ENCODE measurements at regions not wholly inside any gene's neighbourhood (a gene's known extent, or its start where the extent isn't known, plus 50 kb on each side); places are given as distances from the start of the nearest gene placed in this dataset.

DNA sequence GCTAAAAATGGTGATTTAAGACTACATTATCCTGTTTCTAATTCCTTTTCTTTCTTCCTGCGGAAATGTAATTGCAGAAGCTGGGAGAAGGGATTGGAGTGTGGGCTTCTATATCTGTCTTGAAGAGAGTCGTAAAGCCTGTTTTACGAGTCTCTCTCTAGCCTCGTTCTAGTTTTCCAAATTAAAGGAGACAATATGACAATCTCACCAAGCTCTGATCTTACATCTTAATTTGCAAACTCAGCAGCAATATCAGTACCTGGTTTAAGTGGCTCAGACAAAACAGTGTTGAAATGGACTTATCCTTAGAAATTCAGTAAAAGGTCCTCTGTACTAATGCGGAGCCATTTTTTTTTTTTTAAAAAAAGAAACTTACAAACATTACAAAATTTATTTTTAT, 349.5 kb upstream of the HAND2 start:
- no peaks in the 10 kb centered on the region for H3K9me3 ChIP-seq (ENCODE audit: control insufficient read depth in 1 of 2, low read length in 2 of 2)
- no peak overlapping the region for H3K9ac ChIP-seq (ENCODE audit: low read depth in 1 of 2, low read length in 2 of 2)
- H3K4me1 ChIP-seq (ENCODE audit: control insufficient read depth in 1 of 2, insufficient read depth in 2 of 2, low read length in 2 of 2): no peaks in the 10 kb centered on the region
- H3K27me3 ChIP-seq (ENCODE audit: control insufficient read depth in 1 of 2, insufficient read depth in 2 of 2, low read length in 2 of 2): no peaks in the 10 kb centered on the region
- no peak overlapping the region for H3K27ac ChIP-seq (ENCODE audit: low read depth, low read length)
- H3K4me3 ChIP-seq (ENCODE audit: low read depth in 1 of 2, low read length in 2 of 2): no peak overlapping the region
- no peaks in the 10 kb centered on the region for H3K36me3 ChIP-seq (ENCODE audit: control insufficient read depth in 1 of 2, insufficient read depth in 2 of 2, low read length in 2 of 2)

DNA sequence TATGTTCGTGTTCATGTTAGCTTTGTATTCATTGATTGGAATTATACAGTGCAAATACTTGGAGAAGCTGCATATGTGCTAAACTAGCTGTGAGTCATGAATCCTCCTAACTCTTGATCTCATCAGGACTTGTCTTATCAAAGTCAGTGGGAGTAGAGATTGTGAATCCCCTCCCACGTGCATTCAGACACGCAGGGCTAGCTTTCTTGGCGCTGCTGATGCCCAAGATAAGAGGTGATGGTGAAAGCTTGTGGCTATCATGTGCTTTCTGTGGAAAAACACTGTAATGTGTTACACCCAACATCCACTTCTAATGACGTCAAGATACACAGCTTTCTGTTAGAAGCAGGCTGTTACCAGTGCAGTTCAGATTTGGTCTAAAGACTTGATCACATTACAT, 348.7 kb upstream of the HAND2 start:
- no peaks in the 10 kb centered on the region for H3K4me1 ChIP-seq (ENCODE audit: control insufficient read depth in 1 of 2, insufficient read depth in 2 of 2, low read length in 2 of 2)
- H3K9me3 ChIP-seq (ENCODE audit: control insufficient read depth in 1 of 2, low read length in 2 of 2): no peaks in the 10 kb centered on the region
- no peaks in the 10 kb centered on the region for H3K36me3 ChIP-seq (ENCODE audit: control insufficient read depth in 1 of 2, insufficient read depth in 2 of 2, low read length in 2 of 2)
- no peaks in the 10 kb centered on the region for H3K27me3 ChIP-seq (ENCODE audit: control insufficient read depth in 1 of 2, insufficient read depth in 2 of 2, low read length in 2 of 2)
- no peak overlapping the region for H3K4me3 ChIP-seq (ENCODE audit: low read depth in 1 of 2, low read length in 2 of 2)
- H3K9ac ChIP-seq (ENCODE audit: low read depth in 1 of 2, low read length in 2 of 2): no peak overlapping the region
- H3K27ac ChIP-seq (ENCODE audit: low read depth, low read length): no peak overlapping the region

DNA sequence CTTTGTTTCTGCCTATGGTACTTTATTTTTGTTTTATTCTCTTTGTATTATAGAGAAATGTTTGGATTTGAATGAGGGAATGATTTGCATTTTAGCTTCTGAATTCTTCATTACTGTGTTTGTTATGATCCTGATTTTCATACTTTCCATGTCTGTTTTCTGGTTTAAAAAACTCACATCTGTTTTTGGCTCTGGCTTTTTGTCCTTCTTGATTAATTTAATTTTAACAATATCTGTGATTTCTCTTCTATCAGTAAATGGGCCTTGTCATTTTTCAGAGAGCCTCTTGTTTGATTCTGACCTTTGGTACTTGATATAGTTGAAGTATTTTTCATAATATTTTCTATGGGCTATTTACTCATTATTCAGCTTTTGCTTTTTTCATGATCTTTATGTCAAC, 341.6 kb upstream of the HAND2 start:
- H3K4me3 ChIP-seq (ENCODE audit: low read depth in 1 of 2, low read length in 2 of 2): no peak overlapping the region

DNA sequence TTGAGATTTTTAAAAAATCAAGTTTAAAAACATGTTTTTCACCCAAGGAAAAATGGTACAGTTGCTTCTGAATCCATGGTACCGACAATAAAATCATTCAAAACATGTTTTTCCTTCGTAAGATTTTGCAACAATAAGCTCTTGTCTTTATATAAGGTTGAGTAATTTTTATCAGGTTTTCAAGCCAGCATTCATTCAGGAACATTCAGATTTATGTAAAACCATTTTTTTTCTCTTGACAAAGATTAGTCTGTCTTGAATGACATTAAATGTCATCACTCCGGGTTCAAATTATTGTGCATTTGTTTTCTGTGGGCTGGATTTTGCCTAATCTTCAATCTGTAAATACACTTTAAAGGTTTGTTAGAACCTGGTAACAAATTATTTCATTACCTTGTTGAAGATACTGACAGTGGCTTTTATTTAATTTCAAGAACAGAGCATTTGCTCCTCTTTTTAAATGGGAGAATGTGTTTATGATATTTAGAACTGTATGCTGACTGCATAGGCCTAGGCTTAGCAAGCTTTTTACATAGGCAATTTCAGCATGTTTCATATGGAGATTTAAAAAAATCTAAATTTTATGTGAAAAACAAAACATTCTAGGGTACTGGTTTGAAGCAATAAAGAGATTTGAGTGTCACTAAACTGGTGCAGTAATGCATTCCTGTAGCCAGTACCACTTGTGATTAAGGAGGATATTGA, 336.4 kb upstream of the HAND2 start:
- Histone ChIP-seq H3K36me3 (ENCODE audit: control insufficient read depth in 1 of 2, insufficient read depth in 2 of 2, low read length in 2 of 2) (no peaks in the 10 kb centered on the region), H3K9me3 (ENCODE audit: control insufficient read depth in 1 of 2, low read length in 2 of 2) (peaks cover 0 to 2% of the 10 kb centered on the region in 2 donors), H3K4me1 (ENCODE audit: control insufficient read depth in 1 of 2, insufficient read depth in 2 of 2, low read length in 2 of 2) (no peaks in the 10 kb centered on the region), H3K9ac (ENCODE audit: low read depth in 1 of 2, low read length in 2 of 2) (no peak overlapping the region), H3K27ac (ENCODE audit: low read depth, low read length) (no peak overlapping the region), H3K27me3 (ENCODE audit: control insufficient read depth in 1 of 2, insufficient read depth in 2 of 2, low read length in 2 of 2) (no peaks in the 10 kb centered on the region), H3K4me3 (ENCODE audit: low read depth in 1 of 2, low read length in 2 of 2) (no peak overlapping the region)

More for the DNA sequence above, 341.6 kb upstream of the HAND2 start:
- no peak overlapping the region for H3K9ac ChIP-seq (ENCODE audit: low read depth in 1 of 2, low read length in 2 of 2)
- no peaks in the 10 kb centered on the region for H3K4me1 ChIP-seq (ENCODE audit: control insufficient read depth in 1 of 2, insufficient read depth in 2 of 2, low read length in 2 of 2)
- no peaks in the 10 kb centered on the region for H3K36me3 ChIP-seq (ENCODE audit: control insufficient read depth in 1 of 2, insufficient read depth in 2 of 2, low read length in 2 of 2)
- no peaks in the 10 kb centered on the region for H3K9me3 ChIP-seq (ENCODE audit: control insufficient read depth in 1 of 2, low read length in 2 of 2)
- H3K27ac ChIP-seq (ENCODE audit: low read depth, low read length): no peak overlapping the region
- no peaks in the 10 kb centered on the region for H3K27me3 ChIP-seq (ENCODE audit: control insufficient read depth in 1 of 2, insufficient read depth in 2 of 2, low read length in 2 of 2)

DNA sequence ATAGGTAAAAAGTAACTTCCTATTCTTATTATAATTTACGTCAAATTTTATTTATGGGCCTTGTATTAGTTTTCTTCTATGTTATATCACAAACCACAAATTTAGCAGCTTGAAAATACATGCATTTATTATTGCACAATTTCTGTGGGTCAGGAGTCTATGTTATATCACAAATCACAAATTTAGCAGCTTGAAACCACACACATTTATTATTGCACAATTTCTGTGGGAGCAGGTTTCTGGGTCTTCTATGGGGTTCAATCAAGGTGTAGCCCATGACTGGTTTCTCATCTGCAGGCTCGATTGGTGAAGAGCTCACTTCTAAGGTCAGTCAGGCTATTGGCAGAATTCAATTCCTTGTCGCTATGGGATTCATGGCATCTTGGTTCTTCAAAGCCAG, 332.7 kb upstream of the HAND2 start:
- Histone ChIP-seq H3K36me3 (ENCODE audit: control insufficient read depth in 1 of 2, insufficient read depth in 2 of 2, low read length in 2 of 2) (no peaks in the 10 kb centered on the region), H3K27ac (ENCODE audit: low read depth, low read length) (no peak overlapping the region), H3K9ac (ENCODE audit: low read depth in 1 of 2, low read length in 2 of 2) (no peak overlapping the region), H3K4me3 (ENCODE audit: low read depth in 1 of 2, low read length in 2 of 2) (no peak overlapping the region), H3K9me3 (ENCODE audit: control insufficient read depth in 1 of 2, low read length in 2 of 2) (peaks cover 0 to 2% of the 10 kb centered on the region in 2 donors), H3K4me1 (ENCODE audit: control insufficient read depth in 1 of 2, insufficient read depth in 2 of 2, low read length in 2 of 2) (no peaks in the 10 kb centered on the region), H3K27me3 (ENCODE audit: control insufficient read depth in 1 of 2, insufficient read depth in 2 of 2, low read length in 2 of 2) (no peaks in the 10 kb centered on the region)

DNA sequence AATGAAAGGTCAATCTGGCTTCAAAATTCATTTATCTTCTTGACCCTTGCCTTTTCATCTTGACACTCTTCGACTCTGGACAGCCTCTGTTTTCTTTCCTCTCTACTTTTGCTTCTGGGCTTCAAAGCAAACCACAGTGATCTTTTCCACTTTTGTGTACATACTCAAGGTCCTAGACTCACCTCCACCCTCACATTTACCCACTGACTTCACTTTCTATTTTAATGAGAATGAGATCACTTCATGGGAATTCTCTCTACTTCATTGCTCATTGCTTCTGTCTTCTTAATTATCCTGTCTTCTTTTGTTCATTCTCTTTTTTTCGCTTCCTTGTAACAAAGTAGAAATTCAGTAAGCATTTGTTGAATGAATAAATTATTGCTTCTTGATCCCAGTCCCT, 330.1 kb upstream of the HAND2 start:
- Histone ChIP-seq H3K9ac (ENCODE audit: low read depth in 1 of 2, low read length in 2 of 2) (no peak overlapping the region), H3K4me3 (ENCODE audit: low read depth in 1 of 2, low read length in 2 of 2) (no peak overlapping the region), H3K27me3 (ENCODE audit: control insufficient read depth in 1 of 2, insufficient read depth in 2 of 2, low read length in 2 of 2) (no peaks in the 10 kb centered on the region), H3K4me1 (ENCODE audit: control insufficient read depth in 1 of 2, insufficient read depth in 2 of 2, low read length in 2 of 2) (no peaks in the 10 kb centered on the region), H3K9me3 (ENCODE audit: control insufficient read depth in 1 of 2, low read length in 2 of 2) (peaks cover 0 to 2% of the 10 kb centered on the region in 2 donors), H3K36me3 (ENCODE audit: control insufficient read depth in 1 of 2, insufficient read depth in 2 of 2, low read length in 2 of 2) (no peaks in the 10 kb centered on the region), H3K27ac (ENCODE audit: low read depth, low read length) (no peak overlapping the region)

DNA sequence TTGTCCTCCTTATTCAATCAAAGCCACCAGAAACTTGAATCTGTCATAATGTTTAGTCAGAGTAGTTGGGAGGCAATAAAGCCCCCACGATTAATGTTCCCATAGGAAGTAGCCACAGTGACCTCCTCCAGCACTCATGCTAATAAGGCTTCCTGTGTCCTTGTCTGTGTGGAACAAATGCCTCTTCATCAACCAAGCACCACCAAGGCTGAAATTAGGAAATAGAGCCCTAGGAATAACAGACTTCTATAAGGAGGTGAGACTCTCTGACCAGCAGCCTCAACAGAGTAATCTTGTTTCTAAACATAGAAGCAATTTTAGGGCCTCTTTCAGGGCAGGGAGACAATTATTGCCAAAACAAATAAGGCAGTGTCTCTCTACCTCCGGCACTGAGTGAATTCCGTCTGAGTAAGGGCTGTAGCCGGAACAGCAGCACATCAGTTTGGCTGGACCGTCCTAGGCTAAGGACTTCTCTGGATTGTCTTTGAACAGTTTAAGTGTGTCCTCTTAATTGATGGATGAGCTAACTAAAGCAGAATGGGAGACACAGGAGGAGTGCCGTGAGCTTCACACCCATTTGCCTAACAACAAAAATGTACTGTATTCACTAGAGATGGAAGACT, 329.2 kb upstream of the HAND2 start:
- Histone ChIP-seq H3K9ac (ENCODE audit: low read depth in 1 of 2, low read length in 2 of 2) (no peak overlapping the region), H3K27me3 (ENCODE audit: control insufficient read depth in 1 of 2, insufficient read depth in 2 of 2, low read length in 2 of 2) (no peaks in the 10 kb centered on the region), H3K4me3 (ENCODE audit: low read depth in 1 of 2, low read length in 2 of 2) (no peak overlapping the region), H3K27ac (ENCODE audit: low read depth, low read length) (no peak overlapping the region), H3K9me3 (ENCODE audit: control insufficient read depth in 1 of 2, low read length in 2 of 2) (no peaks in the 10 kb centered on the region), H3K36me3 (ENCODE audit: control insufficient read depth in 1 of 2, insufficient read depth in 2 of 2, low read length in 2 of 2) (no peaks in the 10 kb centered on the region), H3K4me1 (ENCODE audit: control insufficient read depth in 1 of 2, insufficient read depth in 2 of 2, low read length in 2 of 2) (no peaks in the 10 kb centered on the region)

DNA sequence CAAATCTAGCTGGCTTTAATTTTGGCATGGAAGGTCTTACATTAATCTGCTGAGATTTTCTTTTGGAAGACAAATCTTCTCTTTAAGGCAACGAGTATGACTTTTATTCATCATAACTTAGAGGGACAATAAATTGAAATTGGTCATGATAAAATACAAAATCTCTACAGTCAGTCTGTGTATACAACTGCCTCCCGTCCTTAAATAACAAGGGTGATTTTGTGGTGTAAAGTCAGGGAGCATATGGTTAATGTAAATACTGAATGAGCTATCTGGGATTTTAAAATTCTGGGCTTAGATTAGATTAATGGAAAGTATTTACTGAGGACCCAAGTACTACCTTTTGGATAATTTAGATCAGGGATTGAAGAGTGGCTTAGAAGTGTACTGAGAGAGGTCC, 328.4 kb upstream of the HAND2 start:
- Histone ChIP-seq H3K36me3 (ENCODE audit: control insufficient read depth in 1 of 2, insufficient read depth in 2 of 2, low read length in 2 of 2) (no peaks in the 10 kb centered on the region), H3K4me3 (ENCODE audit: low read depth in 1 of 2, low read length in 2 of 2) (no peak overlapping the region), H3K27ac (ENCODE audit: low read depth, low read length) (no peak overlapping the region), H3K9ac (ENCODE audit: low read depth in 1 of 2, low read length in 2 of 2) (no peak overlapping the region), H3K9me3 (ENCODE audit: control insufficient read depth in 1 of 2, low read length in 2 of 2) (no peaks in the 10 kb centered on the region), H3K4me1 (ENCODE audit: control insufficient read depth in 1 of 2, insufficient read depth in 2 of 2, low read length in 2 of 2) (no peaks in the 10 kb centered on the region), H3K27me3 (ENCODE audit: control insufficient read depth in 1 of 2, insufficient read depth in 2 of 2, low read length in 2 of 2) (no peaks in the 10 kb centered on the region)

DNA sequence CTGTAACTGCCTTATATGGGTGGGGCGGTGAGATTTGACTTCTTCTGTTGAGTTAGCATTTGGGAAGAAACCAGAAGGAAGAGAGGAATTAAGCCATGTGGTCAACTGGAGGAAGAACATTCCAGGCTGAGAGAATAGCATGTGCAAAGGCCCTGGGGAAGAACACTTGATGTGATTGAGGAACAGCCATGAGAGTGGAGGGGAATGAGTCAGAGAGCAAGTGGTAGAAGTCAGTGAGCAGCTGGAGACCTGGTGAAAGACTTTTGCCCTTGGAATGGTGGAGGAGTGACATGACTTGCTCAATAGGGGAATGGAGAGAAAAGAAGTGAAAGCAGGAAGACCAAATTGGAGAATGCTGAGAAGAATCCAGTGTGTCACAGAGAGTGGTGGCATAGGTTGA, 327.8 kb upstream of the HAND2 start:
- no peaks in the 10 kb centered on the region for H3K36me3 ChIP-seq (ENCODE audit: control insufficient read depth in 1 of 2, insufficient read depth in 2 of 2, low read length in 2 of 2)
- H3K4me1 ChIP-seq (ENCODE audit: control insufficient read depth in 1 of 2, insufficient read depth in 2 of 2, low read length in 2 of 2): no peaks in the 10 kb centered on the region
- H3K9ac ChIP-seq (ENCODE audit: low read depth in 1 of 2, low read length in 2 of 2): no peak overlapping the region
- H3K27ac ChIP-seq (ENCODE audit: low read depth, low read length): no peak overlapping the region
- H3K27me3 ChIP-seq (ENCODE audit: control insufficient read depth in 1 of 2, insufficient read depth in 2 of 2, low read length in 2 of 2): no peaks in the 10 kb centered on the region
- no peaks in the 10 kb centered on the region for H3K9me3 ChIP-seq (ENCODE audit: control insufficient read depth in 1 of 2, low read length in 2 of 2)
- H3K4me3 ChIP-seq (ENCODE audit: low read depth in 1 of 2, low read length in 2 of 2): no peak overlapping the region

DNA sequence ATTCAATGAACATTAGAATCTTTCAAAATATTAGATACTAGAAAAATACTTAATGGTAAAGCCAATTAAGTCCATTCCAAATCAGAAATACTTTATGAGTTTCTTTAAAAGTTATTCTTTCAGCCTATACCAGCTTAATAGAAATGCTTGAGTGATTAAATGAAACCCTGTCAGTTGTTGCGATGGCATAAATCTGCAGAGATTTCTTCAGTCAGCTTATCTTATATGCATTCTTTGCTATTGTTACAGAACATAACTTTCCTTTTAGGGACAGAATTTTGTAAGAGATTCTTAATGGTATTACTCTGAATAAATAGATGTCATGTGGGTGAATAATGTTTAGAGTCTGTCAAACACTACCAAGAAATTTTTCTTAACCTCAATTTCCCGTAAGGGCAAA, 325.0 kb upstream of the HAND2 start:
- Histone ChIP-seq H3K9me3 (ENCODE audit: control insufficient read depth in 1 of 2, low read length in 2 of 2) (no peaks in the 10 kb centered on the region), H3K4me1 (ENCODE audit: control insufficient read depth in 1 of 2, insufficient read depth in 2 of 2, low read length in 2 of 2) (no peaks in the 10 kb centered on the region), H3K4me3 (ENCODE audit: low read depth in 1 of 2, low read length in 2 of 2) (no peak overlapping the region), H3K9ac (ENCODE audit: low read depth in 1 of 2, low read length in 2 of 2) (no peak overlapping the region), H3K27me3 (ENCODE audit: control insufficient read depth in 1 of 2, insufficient read depth in 2 of 2, low read length in 2 of 2) (no peaks in the 10 kb centered on the region), H3K36me3 (ENCODE audit: control insufficient read depth in 1 of 2, insufficient read depth in 2 of 2, low read length in 2 of 2) (no peaks in the 10 kb centered on the region), H3K27ac (ENCODE audit: low read depth, low read length) (no peak overlapping the region)

Measured in duodenal mucosa (tissue), 2 donors.